ENCODE measurements at regions not wholly inside any gene's neighbourhood (a gene's known extent, or its start where the extent isn't known, plus 50 kb on each side); places are given as distances from the start of the nearest gene placed in this dataset.
A peak's percentile ranks its signal among the peaks of the same experiment; 100 is the strongest.
"Not testable (repeated sequence)": the region's sequence is repeated elsewhere in the genome, so short reads cannot be mapped to it uniquely, and the experiment has no call there.

DNA sequence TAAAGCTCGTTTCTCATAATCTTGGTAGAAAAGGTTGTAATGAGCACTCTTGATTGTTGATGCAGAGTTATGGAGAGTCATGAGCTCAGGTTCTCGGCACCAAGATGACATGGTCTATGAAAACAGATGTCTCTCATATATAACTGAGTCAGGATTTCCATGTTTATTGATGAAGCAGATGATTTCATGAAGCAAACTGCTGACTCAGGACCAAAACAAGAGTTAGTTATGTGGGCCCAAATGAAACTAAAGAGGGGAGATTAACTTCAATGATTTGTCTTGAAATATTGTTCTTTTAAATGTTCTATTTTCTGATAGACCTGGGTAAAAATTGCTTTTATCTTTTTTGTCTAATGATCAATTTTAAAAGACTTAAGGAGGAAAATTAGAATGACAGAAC, 258.6 kb upstream of the CTNND2 start:
- no peak overlapping the region for H3K4me3 ChIP-seq (ENCODE audit: low read length in 2 of 2)
- no peaks in the 10 kb centered on the region for H3K27me3 ChIP-seq (ENCODE audit: control insufficient read depth in 2 of 2, insufficient read depth in 2 of 2, low read length in 2 of 2)
- no peaks in the 10 kb centered on the region for H3K4me1 ChIP-seq (ENCODE audit: control insufficient read depth in 2 of 2, insufficient read depth in 2 of 2, low read length in 2 of 2)
- no peak overlapping the region for H3K9ac ChIP-seq (ENCODE audit: low read depth in 1 of 2, low read length in 2 of 2)
- H3K9me3 ChIP-seq (ENCODE audit: control insufficient read depth in 2 of 2, low read length in 2 of 2): no peaks in the 10 kb centered on the region
- H3K27ac ChIP-seq (ENCODE audit: low read depth in 2 of 2, low read length in 2 of 2): no peak overlapping the region
- no peaks in the 10 kb centered on the region for H3K36me3 ChIP-seq (ENCODE audit: control insufficient read depth in 2 of 2, insufficient read depth in 2 of 2, low read length in 2 of 2)

DNA sequence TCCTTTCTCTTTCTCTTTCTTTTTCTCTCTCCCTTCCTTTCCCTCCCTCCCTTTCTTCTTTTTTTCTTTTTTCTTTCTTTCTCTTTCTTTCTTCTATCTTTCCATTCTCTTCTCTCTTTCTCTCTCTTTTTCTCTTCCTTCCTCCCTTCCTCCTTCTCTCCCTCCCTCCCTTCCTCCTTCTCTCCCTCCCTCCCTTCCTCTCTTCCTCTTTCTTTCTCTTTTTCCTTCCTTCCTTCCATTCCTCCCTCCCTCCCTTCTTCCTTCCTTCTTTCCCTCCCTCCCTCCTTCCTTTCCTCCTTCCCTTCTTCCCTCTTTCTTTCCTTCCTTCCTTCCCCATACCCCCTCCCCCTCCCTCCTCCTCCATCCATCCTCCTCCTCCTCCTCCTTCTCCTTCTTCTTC, 243.3 kb upstream of the CTNND2 start:
- Histone ChIP-seq H3K36me3 (ENCODE audit: control insufficient read depth in 2 of 2, insufficient read depth in 2 of 2, low read length in 2 of 2) (no peaks in the 10 kb centered on the region), H3K9me3 (ENCODE audit: control insufficient read depth in 2 of 2, low read length in 2 of 2) (no peaks in the 10 kb centered on the region), H3K4me3 (ENCODE audit: low read length in 2 of 2) (no peak overlapping the region), H3K27me3 (ENCODE audit: control insufficient read depth in 2 of 2, insufficient read depth in 2 of 2, low read length in 2 of 2) (no peaks in the 10 kb centered on the region), H3K9ac (ENCODE audit: low read depth in 1 of 2, low read length in 2 of 2) (no peak overlapping the region), H3K27ac (ENCODE audit: low read depth in 2 of 2, low read length in 2 of 2) (no peak overlapping the region), H3K4me1 (ENCODE audit: control insufficient read depth in 2 of 2, insufficient read depth in 2 of 2, low read length in 2 of 2) (no peaks in the 10 kb centered on the region)

DNA sequence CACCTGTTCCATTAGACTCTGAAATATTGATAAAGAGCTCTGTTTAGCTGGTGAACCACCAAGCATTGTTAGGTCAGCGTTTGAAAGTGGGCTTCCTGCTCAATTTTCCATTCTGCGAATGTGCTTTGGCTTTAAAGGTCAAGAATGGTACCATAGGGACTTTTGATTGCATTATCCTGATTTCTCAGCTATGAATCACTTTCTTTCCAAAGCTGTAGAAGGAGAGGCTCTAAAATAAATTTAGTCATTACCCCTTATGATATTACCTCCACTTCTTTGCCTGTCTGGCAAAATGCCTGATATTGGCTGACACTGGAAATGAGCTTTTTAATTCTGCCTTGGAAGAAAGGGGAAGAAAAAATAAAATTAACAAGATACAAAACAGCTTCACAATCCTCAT, 237.2 kb upstream of the CTNND2 start:
- Histone ChIP-seq H3K4me1 (ENCODE audit: control insufficient read depth in 2 of 2, insufficient read depth in 2 of 2, low read length in 2 of 2) (no peaks in the 10 kb centered on the region), H3K36me3 (ENCODE audit: control insufficient read depth in 2 of 2, insufficient read depth in 2 of 2, low read length in 2 of 2) (no peaks in the 10 kb centered on the region), H3K27ac (ENCODE audit: low read depth in 2 of 2, low read length in 2 of 2) (no peak overlapping the region), H3K4me3 (ENCODE audit: low read length in 2 of 2) (no peak overlapping the region), H3K9me3 (ENCODE audit: control insufficient read depth in 2 of 2, low read length in 2 of 2) (no peaks in the 10 kb centered on the region), H3K27me3 (ENCODE audit: control insufficient read depth in 2 of 2, insufficient read depth in 2 of 2, low read length in 2 of 2) (no peaks in the 10 kb centered on the region), H3K9ac (ENCODE audit: low read depth in 1 of 2, low read length in 2 of 2) (no peak overlapping the region)

DNA sequence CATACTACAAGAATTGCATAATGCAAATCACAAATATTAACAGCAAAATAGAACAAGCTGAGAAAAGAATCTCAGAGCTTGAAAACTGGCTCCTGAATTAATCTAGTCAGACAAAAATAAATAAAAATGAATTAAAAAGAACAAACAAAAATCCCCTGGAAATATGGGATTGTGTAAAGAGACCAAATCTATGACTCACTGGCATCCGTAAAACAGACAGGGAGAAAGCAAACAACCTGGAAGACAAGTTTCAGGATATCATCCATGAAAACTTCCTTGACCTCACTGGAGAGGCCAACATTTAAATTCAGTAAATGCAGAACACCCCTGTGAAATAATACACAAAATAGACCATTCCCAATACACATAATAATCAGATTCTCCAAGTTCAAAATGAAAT, 229.3 kb upstream of the CTNND2 start:
- H3K27me3 ChIP-seq (ENCODE audit: control insufficient read depth in 2 of 2, insufficient read depth in 2 of 2, low read length in 2 of 2): no peaks in the 10 kb centered on the region
- peaks cover 0 to 4% of the 10 kb centered on the region in 2 donors for H3K9me3 ChIP-seq (ENCODE audit: control insufficient read depth in 2 of 2, low read length in 2 of 2)

DNA sequence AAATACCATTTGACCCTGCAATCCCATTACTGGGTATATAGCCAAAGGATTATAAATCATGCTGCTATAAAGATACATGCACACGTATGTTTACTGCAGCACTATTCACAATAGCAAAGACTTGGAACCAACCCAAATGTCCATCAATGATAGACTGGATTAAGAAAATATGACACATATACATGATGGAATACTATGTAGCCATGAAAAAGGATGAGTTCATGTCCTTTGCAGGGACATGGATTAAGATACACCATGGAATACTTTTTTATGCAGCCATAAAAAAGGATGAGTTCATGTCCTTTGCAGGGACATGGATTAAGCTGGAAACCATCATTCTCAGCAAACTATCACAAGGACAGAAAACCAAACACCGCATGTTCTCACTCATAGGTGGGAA, 226.8 kb upstream of the CTNND2 start:
- not testable (repeated sequence) for H3K27me3 ChIP-seq (ENCODE audit: control insufficient read depth in 2 of 2, insufficient read depth in 2 of 2, low read length in 2 of 2); H3K27ac ChIP-seq (ENCODE audit: low read depth in 2 of 2, low read length in 2 of 2); H3K36me3 ChIP-seq (ENCODE audit: control insufficient read depth in 2 of 2, insufficient read depth in 2 of 2, low read length in 2 of 2); H3K4me3 ChIP-seq (ENCODE audit: low read length in 2 of 2); H3K4me1 ChIP-seq (ENCODE audit: control insufficient read depth in 2 of 2, insufficient read depth in 2 of 2, low read length in 2 of 2); H3K9ac ChIP-seq (ENCODE audit: low read depth in 1 of 2, low read length in 2 of 2); H3K9me3 ChIP-seq (ENCODE audit: control insufficient read depth in 2 of 2, low read length in 2 of 2)

More for the DNA sequence above, 229.3 kb upstream of the CTNND2 start:
- Histone ChIP-seq H3K36me3 (ENCODE audit: control insufficient read depth in 2 of 2, insufficient read depth in 2 of 2, low read length in 2 of 2) (no peaks in the 10 kb centered on the region), H3K9ac (ENCODE audit: low read depth in 1 of 2, low read length in 2 of 2) (no peak overlapping the region), H3K4me3 (ENCODE audit: low read length in 2 of 2) (no peak overlapping the region), H3K27ac (ENCODE audit: low read depth in 2 of 2, low read length in 2 of 2) (no peak overlapping the region), H3K4me1 (ENCODE audit: control insufficient read depth in 2 of 2, insufficient read depth in 2 of 2, low read length in 2 of 2) (no peaks in the 10 kb centered on the region)

DNA sequence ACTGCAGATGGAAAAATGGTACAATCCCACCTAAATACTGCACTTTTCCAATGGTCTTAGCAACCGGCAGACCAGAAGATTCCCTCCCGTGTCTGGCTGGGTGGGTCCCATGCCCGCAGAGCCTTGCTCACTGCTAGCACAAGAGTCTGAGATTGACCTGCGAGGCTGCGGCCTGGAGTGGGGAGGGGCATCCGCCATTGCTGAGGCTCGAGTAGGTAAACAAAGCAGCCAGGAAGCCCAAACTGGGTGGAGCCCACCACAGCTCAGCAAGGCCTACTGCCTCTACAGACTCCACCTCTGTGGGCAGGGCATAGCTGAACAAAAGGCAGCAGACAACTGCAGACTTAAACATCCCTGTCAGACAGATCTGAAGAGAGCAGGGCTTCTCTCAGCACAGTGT, 221.6 kb upstream of the CTNND2 start:
- Histone ChIP-seq H3K27ac (ENCODE audit: low read depth in 2 of 2, low read length in 2 of 2) (no peak overlapping the region), H3K9me3 (ENCODE audit: control insufficient read depth in 2 of 2, low read length in 2 of 2) (no peaks in the 10 kb centered on the region), H3K4me1 (ENCODE audit: control insufficient read depth in 2 of 2, insufficient read depth in 2 of 2, low read length in 2 of 2) (no peaks in the 10 kb centered on the region), H3K36me3 (ENCODE audit: control insufficient read depth in 2 of 2, insufficient read depth in 2 of 2, low read length in 2 of 2) (no peaks in the 10 kb centered on the region), H3K27me3 (ENCODE audit: control insufficient read depth in 2 of 2, insufficient read depth in 2 of 2, low read length in 2 of 2) (no peaks in the 10 kb centered on the region), H3K9ac (ENCODE audit: low read depth in 1 of 2, low read length in 2 of 2) (no peak overlapping the region), H3K4me3 (ENCODE audit: low read length in 2 of 2) (no peak overlapping the region)

DNA sequence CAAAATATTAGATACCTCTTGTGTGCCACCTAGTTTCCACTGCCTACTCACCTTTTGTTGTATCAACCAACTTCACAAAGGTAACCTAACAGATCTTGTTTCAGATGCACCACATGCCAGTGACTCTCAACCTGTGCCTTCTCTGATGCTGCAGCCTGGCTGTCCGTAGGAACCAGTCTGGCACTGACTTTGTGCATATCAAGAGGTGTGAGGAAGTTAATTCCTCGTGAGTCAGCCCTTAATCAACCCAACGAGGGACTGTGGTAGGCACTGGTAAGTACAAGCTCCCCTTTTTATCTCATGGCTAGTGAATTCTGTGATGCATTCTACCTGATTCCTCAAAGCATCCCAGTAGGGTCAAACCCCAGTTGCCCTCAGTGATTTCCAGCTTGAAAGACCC, 215.4 kb upstream of the CTNND2 start:
- Histone ChIP-seq H3K27me3 (ENCODE audit: control insufficient read depth in 2 of 2, insufficient read depth in 2 of 2, low read length in 2 of 2) (no peaks in the 10 kb centered on the region), H3K9ac (ENCODE audit: low read depth in 1 of 2, low read length in 2 of 2) (no peak overlapping the region), H3K27ac (ENCODE audit: low read depth in 2 of 2, low read length in 2 of 2) (no peak overlapping the region), H3K36me3 (ENCODE audit: control insufficient read depth in 2 of 2, insufficient read depth in 2 of 2, low read length in 2 of 2) (no peaks in the 10 kb centered on the region), H3K4me3 (ENCODE audit: low read length in 2 of 2) (no peak overlapping the region), H3K9me3 (ENCODE audit: control insufficient read depth in 2 of 2, low read length in 2 of 2) (no peaks in the 10 kb centered on the region), H3K4me1 (ENCODE audit: control insufficient read depth in 2 of 2, insufficient read depth in 2 of 2, low read length in 2 of 2) (no peaks in the 10 kb centered on the region)

DNA sequence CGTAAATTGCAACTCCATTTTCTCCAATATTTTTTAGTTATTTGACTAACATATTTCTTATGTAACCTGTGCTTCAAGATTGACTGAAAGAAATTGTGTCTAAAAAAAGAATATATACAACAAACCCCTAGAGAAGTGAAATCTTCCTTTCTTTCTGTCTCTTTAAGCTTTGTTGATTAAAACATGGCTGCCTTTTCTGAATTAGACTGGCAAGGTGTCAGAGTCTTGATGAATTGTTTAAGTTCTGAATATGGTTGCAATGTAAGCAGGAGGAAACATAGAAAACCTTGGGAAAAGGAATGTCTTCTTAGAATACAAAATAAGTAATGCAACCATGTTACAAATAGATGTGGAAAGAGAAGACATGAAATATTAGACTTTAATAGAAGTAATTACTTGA, 209.8 kb upstream of the CTNND2 start:
- H3K36me3 ChIP-seq (ENCODE audit: control insufficient read depth in 2 of 2, insufficient read depth in 2 of 2, low read length in 2 of 2): no peaks in the 10 kb centered on the region
- no peaks in the 10 kb centered on the region for H3K27me3 ChIP-seq (ENCODE audit: control insufficient read depth in 2 of 2, insufficient read depth in 2 of 2, low read length in 2 of 2)
- H3K4me1 ChIP-seq (ENCODE audit: control insufficient read depth in 2 of 2, insufficient read depth in 2 of 2, low read length in 2 of 2): peaks cover 0 to 3% of the 10 kb centered on the region in 2 donors
- H3K4me3 ChIP-seq (ENCODE audit: low read length in 2 of 2): no peak overlapping the region
- H3K9me3 ChIP-seq (ENCODE audit: control insufficient read depth in 2 of 2, low read length in 2 of 2): no peaks in the 10 kb centered on the region
- H3K9ac ChIP-seq (ENCODE audit: low read depth in 1 of 2, low read length in 2 of 2): no peak overlapping the region
- no peak overlapping the region for H3K27ac ChIP-seq (ENCODE audit: low read depth in 2 of 2, low read length in 2 of 2)

DNA sequence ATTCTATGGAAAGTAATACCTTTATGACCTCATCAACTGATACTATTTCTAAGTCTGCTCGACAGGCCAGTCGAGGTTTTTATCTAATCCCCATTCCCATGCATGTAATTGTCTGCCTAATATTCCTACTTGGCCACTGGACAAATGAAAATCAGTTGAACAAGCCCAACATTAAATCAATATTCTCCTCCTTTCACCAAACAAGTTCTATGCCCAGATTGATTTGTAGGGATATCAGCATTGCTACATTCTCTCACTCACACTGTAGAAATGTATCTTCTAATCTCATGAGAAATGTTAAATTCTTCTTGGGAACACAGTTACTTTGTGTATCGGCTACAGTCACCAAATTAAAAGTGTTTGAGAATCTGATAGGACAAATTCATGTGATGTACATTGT, 208.8 kb upstream of the CTNND2 start:
- no peaks in the 10 kb centered on the region for H3K27me3 ChIP-seq (ENCODE audit: control insufficient read depth in 2 of 2, insufficient read depth in 2 of 2, low read length in 2 of 2)
- peaks cover 0 to 3% of the 10 kb centered on the region in 2 donors for H3K4me1 ChIP-seq (ENCODE audit: control insufficient read depth in 2 of 2, insufficient read depth in 2 of 2, low read length in 2 of 2)
- H3K36me3 ChIP-seq (ENCODE audit: control insufficient read depth in 2 of 2, insufficient read depth in 2 of 2, low read length in 2 of 2): no peaks in the 10 kb centered on the region
- no peak overlapping the region for H3K27ac ChIP-seq (ENCODE audit: low read depth in 2 of 2, low read length in 2 of 2)
- no peak overlapping the region for H3K9ac ChIP-seq (ENCODE audit: low read depth in 1 of 2, low read length in 2 of 2)
- no peak overlapping the region for H3K4me3 ChIP-seq (ENCODE audit: low read length in 2 of 2)
- no peaks in the 10 kb centered on the region for H3K9me3 ChIP-seq (ENCODE audit: control insufficient read depth in 2 of 2, low read length in 2 of 2)

DNA sequence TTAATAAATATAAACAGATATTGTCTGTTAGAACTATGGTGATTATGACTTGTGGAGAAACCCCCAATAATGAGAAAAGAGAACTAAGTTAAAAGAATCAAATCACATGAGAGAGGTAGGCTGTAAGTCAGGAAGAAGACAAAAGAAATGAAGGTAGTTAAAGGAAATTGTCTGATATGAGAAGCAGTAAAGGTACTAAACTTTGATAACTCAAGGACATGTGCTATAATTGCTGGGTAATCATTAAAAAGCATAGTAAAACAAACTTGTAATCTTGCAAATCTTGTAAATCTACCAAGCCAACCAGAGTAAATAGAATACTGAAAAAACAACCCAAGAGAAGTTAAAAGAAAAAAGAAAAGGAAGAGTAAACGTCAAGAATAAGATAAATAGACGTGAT, 207.0 kb upstream of the CTNND2 start:
- Histone ChIP-seq H3K27ac (ENCODE audit: low read depth in 2 of 2, low read length in 2 of 2) (no peak overlapping the region), H3K27me3 (ENCODE audit: control insufficient read depth in 2 of 2, insufficient read depth in 2 of 2, low read length in 2 of 2) (no peaks in the 10 kb centered on the region), H3K4me1 (ENCODE audit: control insufficient read depth in 2 of 2, insufficient read depth in 2 of 2, low read length in 2 of 2) (peaks cover 0 to 3% of the 10 kb centered on the region in 2 donors), H3K9me3 (ENCODE audit: control insufficient read depth in 2 of 2, low read length in 2 of 2) (no peaks in the 10 kb centered on the region), H3K9ac (ENCODE audit: low read depth in 1 of 2, low read length in 2 of 2) (no peak overlapping the region), H3K4me3 (ENCODE audit: low read length in 2 of 2) (peak overlapping the region in 1 of 2 donors; percentile 39), H3K36me3 (ENCODE audit: control insufficient read depth in 2 of 2, insufficient read depth in 2 of 2, low read length in 2 of 2) (no peaks in the 10 kb centered on the region)

DNA sequence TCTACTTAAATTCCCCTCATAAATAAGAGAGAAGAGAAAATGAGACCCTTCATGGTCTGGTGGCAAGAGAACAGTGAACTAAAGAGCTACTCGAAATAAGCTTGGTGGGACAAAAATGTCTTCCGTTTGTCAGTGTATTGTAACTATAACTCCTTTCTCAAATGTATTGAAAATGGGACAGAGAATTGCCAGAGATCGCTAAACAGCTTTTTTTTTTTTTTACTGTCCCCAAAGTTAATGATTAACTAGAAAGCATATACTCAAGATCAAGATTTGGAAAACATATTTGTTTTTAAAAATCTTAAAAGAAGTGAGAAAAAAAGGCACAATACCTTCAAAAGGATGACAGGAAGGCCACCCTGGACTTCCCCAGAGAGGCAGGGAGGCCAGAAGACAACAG, 206.4 kb upstream of the CTNND2 start:
- Histone ChIP-seq H3K9me3 (ENCODE audit: control insufficient read depth in 2 of 2, low read length in 2 of 2) (no peaks in the 10 kb centered on the region), H3K9ac (ENCODE audit: low read depth in 1 of 2, low read length in 2 of 2) (no peak overlapping the region), H3K27me3 (ENCODE audit: control insufficient read depth in 2 of 2, insufficient read depth in 2 of 2, low read length in 2 of 2) (no peaks in the 10 kb centered on the region), H3K4me3 (ENCODE audit: low read length in 2 of 2) (peak overlapping the region in 1 of 2 donors; percentile 39), H3K27ac (ENCODE audit: low read depth in 2 of 2, low read length in 2 of 2) (peak overlapping the region in 1 of 2 donors; percentile 66), H3K4me1 (ENCODE audit: control insufficient read depth in 2 of 2, insufficient read depth in 2 of 2, low read length in 2 of 2) (peaks cover 0 to 3% of the 10 kb centered on the region in 2 donors), H3K36me3 (ENCODE audit: control insufficient read depth in 2 of 2, insufficient read depth in 2 of 2, low read length in 2 of 2) (no peaks in the 10 kb centered on the region)

Data from mucosa of rectum (tissue), 2 donors.